ENCODE measurements at regions not wholly inside any gene's neighbourhood (a gene's known extent, or its start where the extent isn't known, plus 50 kb on each side); places are given as distances from the start of the nearest gene placed in this dataset.

DNA sequence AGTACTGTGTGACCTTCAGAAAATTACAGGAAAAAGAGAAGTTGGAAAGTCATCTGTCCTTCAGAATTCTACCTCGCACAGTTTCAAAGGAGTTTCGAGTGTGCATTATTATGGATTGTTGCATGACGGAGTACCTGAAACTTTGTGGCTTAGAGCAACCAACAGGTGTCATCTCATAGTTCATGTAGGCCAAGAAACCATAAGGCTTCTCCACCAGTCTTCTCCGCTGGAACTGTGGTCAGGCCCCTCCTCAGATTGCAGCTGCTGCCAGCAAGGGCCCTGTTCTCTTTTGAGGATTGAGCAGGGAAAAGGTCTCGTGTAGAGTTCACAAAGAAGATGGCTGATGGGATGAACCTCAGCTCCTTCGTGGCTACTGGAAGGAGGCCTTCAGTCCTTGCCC lies 151.2 kb upstream of the THBS2 start:
- H3K9ac ChIP-seq (ENCODE audit: control insufficient read depth, extremely low read depth, insufficient read depth, low read length) = no peak overlapping the region
- dilution Hi-C loops (cut with MboI; ENCODE audit: extremely low pct_ligation_motif_present, low sequenced_read_pairs) = no loop called here
- H2AFZ ChIP-seq (ENCODE audit: control insufficient read depth, low read length) = no peak overlapping the region
- no peaks in the 10 kb centered on the region for H3K36me3 ChIP-seq (ENCODE audit: control insufficient read depth in 2 of 2, extremely low read depth in 1 of 2, insufficient read depth in 2 of 2, low read length in 2 of 2)
- no peak for DNase-seq (ENCODE audit: low read depth, low spot score)
- H3K4me3 ChIP-seq (ENCODE audit: control insufficient read depth in 2 of 3, extremely low read depth in 1 of 3, insufficient read depth in 2 of 3, low read depth in 1 of 3, low read length in 3 of 3) = no peak overlapping the region
- H3K4me1 ChIP-seq (ENCODE audit: control insufficient read depth, extremely low read depth, insufficient read depth, low read length) = peaks cover 3% of the 10 kb centered on the region
- no peaks in the 10 kb centered on the region for H4K20me1 ChIP-seq (ENCODE audit: control insufficient read depth, extremely low read depth, insufficient read depth, low read length)
- H3K9me3 ChIP-seq (ENCODE audit: control insufficient read depth, low read depth, low read length) = no peaks in the 10 kb centered on the region
- FAIRE-seq = no peak
- H3K27ac ChIP-seq (ENCODE audit: control insufficient read depth, insufficient read depth, low read length) = no peak overlapping the region
- H3K9me1 ChIP-seq (ENCODE audit: control insufficient read depth, extremely low read depth, insufficient read depth, low read length) = no peaks in the 10 kb centered on the region
- no peak for TF ChIP-seq EZH2 (IDR thresholded peaks at IDR 0.05; ENCODE audit: low read length)
- TF ChIP-seq, protein P1, sequence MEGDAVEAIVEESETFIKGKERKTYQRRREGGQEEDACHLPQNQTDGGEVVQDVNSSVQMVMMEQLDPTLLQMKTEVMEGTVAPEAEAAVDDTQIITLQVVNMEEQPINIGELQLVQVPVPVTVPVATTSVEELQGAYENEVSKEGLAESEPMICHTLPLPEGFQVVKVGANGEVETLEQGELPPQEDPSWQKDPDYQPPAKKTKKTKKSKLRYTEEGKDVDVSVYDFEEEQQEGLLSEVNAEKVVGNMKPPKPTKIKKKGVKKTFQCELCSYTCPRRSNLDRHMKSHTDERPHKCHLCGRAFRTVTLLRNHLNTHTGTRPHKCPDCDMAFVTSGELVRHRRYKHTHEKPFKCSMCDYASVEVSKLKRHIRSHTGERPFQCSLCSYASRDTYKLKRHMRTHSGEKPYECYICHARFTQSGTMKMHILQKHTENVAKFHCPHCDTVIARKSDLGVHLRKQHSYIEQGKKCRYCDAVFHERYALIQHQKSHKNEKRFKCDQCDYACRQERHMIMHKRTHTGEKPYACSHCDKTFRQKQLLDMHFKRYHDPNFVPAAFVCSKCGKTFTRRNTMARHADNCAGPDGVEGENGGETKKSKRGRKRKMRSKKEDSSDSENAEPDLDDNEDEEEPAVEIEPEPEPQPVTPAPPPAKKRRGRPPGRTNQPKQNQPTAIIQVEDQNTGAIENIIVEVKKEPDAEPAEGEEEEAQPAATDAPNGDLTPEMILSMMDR (optimal IDR thresholded peaks at IDR 0.05 in 1 of 3, IDR thresholded peaks at IDR 0.05 in 1 of 3, conservative IDR thresholded peaks at IDR 0.05 in 1 of 3; ENCODE audit: extremely low read depth in 1 of 3, insufficient read depth in 2 of 3, low read length in 3 of 3) = no peak
- no peaks in the 10 kb centered on the region for H3K27me3 ChIP-seq (ENCODE audit: control insufficient read depth, extremely low read depth, insufficient read depth, low read length)
- no peaks in the 10 kb centered on the region for H3K79me2 ChIP-seq (ENCODE audit: control insufficient read depth, insufficient read depth, low read length)
- no peak overlapping the region for H3K4me2 ChIP-seq (ENCODE audit: control insufficient read depth, extremely low read depth, insufficient read depth, low read depth, low read length)

DNA sequence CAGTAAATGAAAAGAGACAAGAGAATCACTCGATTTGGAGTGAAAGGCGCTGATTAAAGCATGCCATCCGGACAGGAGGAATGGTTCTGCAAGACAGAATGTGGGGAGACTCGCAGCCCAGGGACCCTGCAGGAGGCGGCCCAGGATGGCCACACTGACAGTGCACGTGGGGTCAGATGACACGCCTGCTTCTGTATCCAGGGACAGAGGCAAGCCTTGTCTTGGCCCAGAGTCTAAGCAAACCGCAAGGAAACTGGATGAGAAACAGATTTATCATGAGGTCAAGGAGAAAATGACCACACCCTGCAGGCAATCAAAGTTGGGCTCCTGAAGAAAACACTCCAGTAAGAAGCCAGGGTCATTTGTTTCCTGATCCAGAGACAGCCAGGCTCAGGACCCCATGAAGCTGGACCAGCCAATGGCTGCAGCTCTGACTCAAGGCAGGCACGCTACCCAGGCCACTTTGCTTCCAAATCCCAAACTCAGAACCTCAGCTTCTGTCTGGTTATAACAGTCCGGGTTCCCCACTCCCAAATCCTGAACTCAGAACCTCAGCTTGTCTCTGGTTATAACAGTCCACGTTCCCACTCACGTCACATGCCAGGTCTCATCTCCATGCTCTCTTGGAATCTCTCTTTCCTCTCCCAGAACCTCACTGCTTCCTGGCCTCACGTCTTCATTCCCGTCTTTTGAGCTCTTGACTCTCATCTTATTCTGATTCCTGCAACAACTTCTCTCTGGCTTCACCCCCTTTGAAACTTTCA lies 144.9 kb upstream of the THBS2 start:
- FAIRE-seq = no peak
- Histone ChIP-seq H3K9ac (ENCODE audit: control insufficient read depth, extremely low read depth, insufficient read depth, low read length) (no peak overlapping the region), H3K4me2 (ENCODE audit: control insufficient read depth, extremely low read depth, insufficient read depth, low read depth, low read length) (no peak overlapping the region), H3K79me2 (ENCODE audit: control insufficient read depth, insufficient read depth, low read length) (no peaks in the 10 kb centered on the region), H3K9me3 (ENCODE audit: control insufficient read depth, low read depth, low read length) (no peaks in the 10 kb centered on the region), H3K27ac (ENCODE audit: control insufficient read depth, insufficient read depth, low read length) (no peak overlapping the region), H4K20me1 (ENCODE audit: control insufficient read depth, extremely low read depth, insufficient read depth, low read length) (no peaks in the 10 kb centered on the region), H3K36me3 (ENCODE audit: control insufficient read depth in 2 of 2, extremely low read depth in 1 of 2, insufficient read depth in 2 of 2, low read length in 2 of 2) (no peaks in the 10 kb centered on the region), H2AFZ (ENCODE audit: control insufficient read depth, low read length) (no peak overlapping the region), H3K4me1 (ENCODE audit: control insufficient read depth, extremely low read depth, insufficient read depth, low read length) (no peaks in the 10 kb centered on the region), H3K4me3 (ENCODE audit: control insufficient read depth in 2 of 3, extremely low read depth in 1 of 3, insufficient read depth in 2 of 3, low read depth in 1 of 3, low read length in 3 of 3) (no peak overlapping the region), H3K9me1 (ENCODE audit: control insufficient read depth, extremely low read depth, insufficient read depth, low read length) (no peaks in the 10 kb centered on the region), H3K27me3 (ENCODE audit: control insufficient read depth, extremely low read depth, insufficient read depth, low read length) (no peaks in the 10 kb centered on the region)
- TF ChIP-seq EZH2 (IDR thresholded peaks at IDR 0.05; ENCODE audit: low read length) = no peak
- TF ChIP-seq, protein P1 (optimal IDR thresholded peaks at IDR 0.05 in 1 of 3, IDR thresholded peaks at IDR 0.05 in 1 of 3, conservative IDR thresholded peaks at IDR 0.05 in 1 of 3; ENCODE audit: extremely low read depth in 1 of 3, insufficient read depth in 2 of 3, low read length in 3 of 3) = no peak
- dilution Hi-C loops (cut with MboI; ENCODE audit: extremely low pct_ligation_motif_present, low sequenced_read_pairs) = no loop called here
- no peak for DNase-seq (ENCODE audit: low read depth, low spot score)

All from keratinocyte (primary cell).